Activated CD4-positive, alpha-beta T cell treated with anti-CD3 and anti-CD28 coated beads, Interleukin-2, amount 10 ng/mL, durations not matched to agents 24 days and 14 days (primary cell): ENCODE measurements at regions not wholly inside any gene's neighbourhood (a gene's known extent, or its start where the extent isn't known, plus 50 kb on each side); places are given as distances from the start of the nearest gene placed in this dataset.
"Not testable (repeated sequence)": the region's sequence is repeated elsewhere in the genome, so short reads cannot be mapped to it uniquely, and the experiment has no call there.

ENCODE experiments used
- DNase-seq: peaks from one replicate; pipeline ENCODE4 v3.0.0; 2022
- H3K27ac Mint-ChIP-seq: one replicate; pipeline ENCODE4 v1.8.0; 2022; ENCODE audit warnings: mild to moderate bottlenecking, mixed read lengths
- H3K27me3 Mint-ChIP-seq: one replicate; pipeline ENCODE4 v1.8.0; 2022; ENCODE audit warnings: mixed read lengths
- H3K36me3 Mint-ChIP-seq: one replicate; pipeline ENCODE4 v1.8.0; 2022; ENCODE audit warnings: low read depth, mild to moderate bottlenecking, mixed read lengths
- H3K4me1 Mint-ChIP-seq: one replicate; pipeline ENCODE4 v1.8.0; 2021; ENCODE audit warnings: mixed read lengths
- H3K4me3 Mint-ChIP-seq: one replicate; pipeline ENCODE4 v1.8.0; 2022; ENCODE audit warnings: mild to moderate bottlenecking, moderate library complexity, mixed read lengths
- H3K9me3 Mint-ChIP-seq: one replicate; pipeline ENCODE4 v1.8.0; 2021; ENCODE audit warnings: mixed read lengths
- intact Hi-C: fragments of 100-400 bp; cut with micrococcal nuclease; formaldehyde crosslinking; loops from one replicate; pipeline ENCODE4 v1.15.1; 2023

DNA sequence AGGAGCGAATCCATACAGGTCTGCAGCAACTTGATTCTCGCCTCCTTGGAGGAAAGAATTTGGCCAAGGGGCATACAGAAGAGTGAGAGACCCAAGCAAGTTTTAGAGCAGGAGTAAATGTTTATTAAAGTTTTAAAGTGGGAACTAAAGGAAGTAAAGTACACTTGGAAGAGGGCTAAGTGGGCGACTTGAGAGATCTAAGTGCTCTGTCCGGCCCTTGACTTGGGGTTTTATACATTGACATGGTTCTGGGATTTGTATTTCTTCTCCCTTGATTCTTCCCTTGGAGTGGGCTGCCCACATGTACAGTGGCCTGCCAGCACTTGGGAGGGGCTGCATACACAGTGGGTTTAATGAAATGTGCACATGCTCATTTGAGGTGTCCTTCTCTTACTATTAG is 421.2 kb downstream of the TMEM121 start:
- DNase-seq = no peak
- peaks cover 7% of the 10 kb centered on the region for H3K27me3 Mint-ChIP-seq
- H3K36me3 Mint-ChIP-seq = no peaks in the 10 kb centered on the region
- H3K4me1 Mint-ChIP-seq = peaks cover 12% of the 10 kb centered on the region
- intact Hi-C loops = loop anchor here (2.0 to 10.0 kb wide), 3 partner anchors 51 to 273 kb away; no protein-coding TSS in a partner anchor
- H3K9me3 Mint-ChIP-seq = no peaks in the 10 kb centered on the region
- no peak overlapping the region for H3K4me3 Mint-ChIP-seq
- H3K27ac Mint-ChIP-seq = no peak overlapping the region

DNA sequence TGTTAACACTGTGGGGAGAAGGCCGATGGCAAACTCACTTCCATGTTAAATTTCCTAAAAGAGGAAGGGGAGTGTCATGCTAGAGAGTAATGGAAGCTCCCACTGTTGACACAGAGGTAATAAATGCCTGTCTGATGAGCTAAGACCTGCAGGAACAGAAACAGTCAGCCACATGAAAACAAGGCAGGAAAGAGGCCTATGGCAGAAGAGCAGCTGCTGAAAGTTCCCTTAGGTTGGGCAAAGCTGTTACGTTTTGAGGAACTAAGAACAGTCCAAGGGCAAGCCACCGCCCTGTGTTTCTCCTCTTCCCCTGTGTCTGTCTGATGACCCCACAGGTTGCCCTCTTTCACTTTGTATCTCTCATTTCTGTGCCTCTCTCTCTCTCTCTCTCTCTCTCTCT is 422.6 kb downstream of the TMEM121 start:
- peaks cover 12% of the 10 kb centered on the region for H3K4me1 Mint-ChIP-seq
- H3K4me3 Mint-ChIP-seq, H3K9me3 Mint-ChIP-seq, DNase-seq, H3K36me3 Mint-ChIP-seq, H3K27ac Mint-ChIP-seq: not testable (repeated sequence)
- H3K27me3 Mint-ChIP-seq = peaks cover 11% of the 10 kb centered on the region
- intact Hi-C loops = loop anchor here (5.0 to 10.0 kb wide), 2 partner anchors 98 to 274 kb away; no protein-coding TSS in a partner anchor

DNA sequence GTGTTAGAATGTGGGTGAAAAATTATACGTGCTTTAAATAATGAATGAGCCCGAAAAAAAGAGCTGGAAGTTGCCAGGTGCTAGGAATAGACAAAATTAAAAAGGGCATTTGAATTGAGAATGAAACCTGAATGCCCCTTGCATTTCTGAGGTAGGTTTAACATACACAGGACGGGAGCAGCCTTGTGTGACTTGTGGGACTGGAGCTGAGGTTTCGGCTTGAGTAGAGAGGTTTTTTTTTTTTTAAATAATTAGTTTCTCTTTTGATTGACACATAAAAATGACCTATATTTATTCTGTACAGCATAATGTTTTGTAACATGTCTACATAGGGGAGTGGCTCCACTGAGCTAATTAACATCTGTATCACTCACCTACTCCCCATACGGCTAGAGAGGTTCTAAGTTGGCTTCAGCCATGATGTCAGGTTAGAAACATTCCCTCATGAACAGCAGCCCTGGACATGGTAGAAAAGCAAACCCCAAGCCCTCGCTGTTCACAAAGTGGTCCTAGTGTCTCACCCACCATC is 424.0 kb downstream of the TMEM121 start:
- H3K4me3 Mint-ChIP-seq, H3K36me3 Mint-ChIP-seq, intact Hi-C loops, H3K4me1 Mint-ChIP-seq, H3K9me3 Mint-ChIP-seq, H3K27ac Mint-ChIP-seq, DNase-seq: not testable (repeated sequence)
- peaks cover 20% of the 10 kb centered on the region for H3K27me3 Mint-ChIP-seq

DNA sequence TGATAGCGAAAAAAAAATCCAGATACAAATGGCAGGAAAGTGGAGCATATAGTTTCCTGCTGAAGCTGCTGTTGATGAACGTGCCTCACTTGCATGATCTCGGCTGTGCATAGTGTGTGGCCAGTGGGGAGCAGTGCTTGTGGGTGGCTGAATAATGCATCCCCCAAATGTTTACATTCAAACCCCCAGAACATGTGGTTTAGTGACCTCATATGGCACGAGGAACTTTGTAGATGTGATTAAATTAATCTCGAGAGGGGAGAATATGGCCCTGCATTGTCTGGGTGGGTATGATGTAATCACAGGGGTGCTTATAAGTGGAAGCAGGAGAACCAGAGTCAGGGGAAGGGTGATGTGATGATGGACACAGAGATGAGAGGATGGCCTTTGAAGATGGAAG is 425.0 kb downstream of the TMEM121 start:
- H3K9me3 Mint-ChIP-seq = no peaks in the 10 kb centered on the region
- peaks cover 3% of the 10 kb centered on the region for H3K4me1 Mint-ChIP-seq
- H3K27ac Mint-ChIP-seq = no peak overlapping the region
- H3K27me3 Mint-ChIP-seq = peaks cover 23% of the 10 kb centered on the region
- H3K4me3 Mint-ChIP-seq = no peak overlapping the region
- DNase-seq = no peak
- H3K36me3 Mint-ChIP-seq = no peaks in the 10 kb centered on the region
- intact Hi-C loops = no loop called here

DNA sequence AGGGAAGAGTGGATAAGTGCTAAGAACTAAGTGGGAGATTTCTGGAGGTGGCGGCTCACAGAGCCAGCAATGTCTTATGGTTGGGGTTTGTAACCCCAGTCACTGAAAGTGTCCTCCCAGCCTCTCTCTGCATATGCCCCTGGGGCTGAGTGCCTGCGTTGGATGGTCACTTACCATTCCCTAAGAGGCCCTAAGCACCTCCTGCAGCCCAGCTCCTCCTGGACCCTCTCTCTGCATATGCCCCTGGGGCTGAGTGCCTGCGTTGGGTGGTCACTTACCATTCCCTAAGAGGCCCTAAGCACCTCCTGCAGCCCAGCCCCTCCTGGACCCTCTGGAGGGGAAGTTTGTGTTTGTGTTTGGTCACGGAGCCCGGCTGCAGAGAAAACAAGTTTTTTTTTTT is 425.8 kb downstream of the TMEM121 start:
- peaks cover 3% of the 10 kb centered on the region for H3K4me1 Mint-ChIP-seq
- H3K4me3 Mint-ChIP-seq = no peak overlapping the region
- H3K36me3 Mint-ChIP-seq = no peaks in the 10 kb centered on the region
- H3K27me3 Mint-ChIP-seq = peaks cover 23% of the 10 kb centered on the region
- intact Hi-C loops = no loop called here
- DNase-seq = no peak
- H3K27ac Mint-ChIP-seq = no peak overlapping the region
- H3K9me3 Mint-ChIP-seq = no peaks in the 10 kb centered on the region

DNA sequence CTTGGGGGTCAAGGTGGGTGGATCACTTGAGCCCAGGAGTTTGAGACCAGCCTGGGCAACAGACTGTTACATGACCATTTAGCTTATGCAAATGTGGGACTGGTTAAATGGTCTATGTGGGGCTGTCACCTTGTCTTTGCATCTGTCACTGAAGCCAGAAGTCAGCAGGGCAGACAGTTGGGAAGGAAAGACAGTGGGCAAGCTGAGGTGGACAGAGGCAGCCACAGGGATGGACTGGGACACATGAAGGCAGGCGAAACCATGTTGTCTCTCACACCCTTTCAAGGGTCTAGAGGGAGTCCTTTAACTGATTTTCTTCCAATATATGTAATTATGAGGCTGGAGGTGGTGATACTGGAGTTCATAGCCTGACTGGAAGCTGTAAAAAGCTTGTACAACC is 426.4 kb downstream of the TMEM121 start:
- peaks cover 26% of the 10 kb centered on the region for H3K27me3 Mint-ChIP-seq
- H3K4me1 Mint-ChIP-seq = peaks cover 3% of the 10 kb centered on the region
- no peaks in the 10 kb centered on the region for H3K36me3 Mint-ChIP-seq
- no peak overlapping the region for H3K4me3 Mint-ChIP-seq
- intact Hi-C loops = no loop called here
- DNase-seq = no peak
- H3K27ac Mint-ChIP-seq = no peak overlapping the region
- H3K9me3 Mint-ChIP-seq = peaks cover 3% of the 10 kb centered on the region

DNA sequence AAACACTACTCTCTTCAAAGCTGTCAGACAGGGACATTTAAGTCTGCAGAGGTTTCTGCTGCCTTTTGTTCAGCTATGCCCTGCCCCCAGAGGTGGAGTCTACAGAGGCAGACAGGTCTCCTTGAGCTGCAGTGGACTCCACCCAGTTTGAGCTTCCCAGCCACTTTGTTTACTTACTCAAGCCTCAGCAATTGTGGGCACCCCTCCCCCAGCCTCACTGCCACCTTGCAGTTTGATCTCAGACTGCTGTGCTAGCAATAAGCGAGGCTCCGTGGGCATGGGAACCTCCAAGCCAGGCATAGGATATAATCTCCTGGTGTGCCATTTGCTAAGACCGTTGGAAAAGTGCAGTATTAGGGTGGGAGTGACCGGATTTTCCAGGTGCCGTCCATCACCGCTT is 435.2 kb downstream of the TMEM121 start:
- H3K4me3 Mint-ChIP-seq, intact Hi-C loops, H3K4me1 Mint-ChIP-seq, H3K36me3 Mint-ChIP-seq, H3K27ac Mint-ChIP-seq: not testable (repeated sequence)
- peak; percentile 72 for DNase-seq
- Mint-ChIP-seq H3K27me3 (peaks cover 27% of the 10 kb centered on the region), H3K9me3 (peaks cover 15% of the 10 kb centered on the region)

DNA sequence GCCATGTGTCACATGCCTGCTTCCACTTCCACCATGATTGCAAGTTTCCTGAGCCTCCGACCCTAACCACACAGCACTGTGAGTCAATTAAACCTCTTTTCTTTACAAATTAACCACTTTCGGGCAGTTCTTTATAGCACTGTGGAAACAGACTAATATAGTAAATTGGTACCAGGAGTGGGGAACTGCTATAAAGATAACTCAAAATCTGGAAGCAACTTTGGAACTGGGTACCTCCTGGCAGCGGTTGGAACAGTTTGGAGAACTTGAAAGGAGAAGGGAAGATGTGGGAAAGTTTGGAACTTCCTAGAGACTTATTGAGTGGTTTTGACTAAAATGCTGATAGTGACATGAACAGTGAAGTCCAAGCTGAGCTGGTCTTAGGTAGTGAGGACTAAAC is 436.1 kb downstream of the TMEM121 start:
- H3K36me3 Mint-ChIP-seq = no peaks in the 10 kb centered on the region
- peaks cover 24% of the 10 kb centered on the region for H3K27me3 Mint-ChIP-seq
- peaks cover 12% of the 10 kb centered on the region for H3K9me3 Mint-ChIP-seq
- DNase-seq = no peak
- H3K4me3 Mint-ChIP-seq = no peak overlapping the region
- intact Hi-C loops = no loop called here
- H3K4me1 Mint-ChIP-seq = no peaks in the 10 kb centered on the region
- no peak overlapping the region for H3K27ac Mint-ChIP-seq

DNA sequence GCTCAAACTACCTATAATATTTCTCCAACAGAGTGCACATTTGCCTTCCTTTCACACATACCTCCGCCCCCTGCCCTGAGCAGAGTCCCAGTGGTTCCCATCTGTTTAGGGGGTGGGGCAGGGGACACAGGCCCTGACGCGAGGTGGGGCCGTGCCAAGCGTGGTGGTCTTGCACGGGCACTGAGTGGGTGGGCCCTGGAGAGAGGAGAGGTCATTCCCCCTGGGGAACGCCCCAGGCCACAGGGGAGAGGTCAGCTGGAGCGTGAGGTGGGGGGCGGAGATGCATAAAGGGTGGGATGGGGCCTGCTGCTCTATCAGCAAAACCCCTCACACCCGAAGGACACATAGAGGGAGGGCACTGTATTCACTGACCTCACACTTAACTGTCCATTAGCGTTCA is 441.9 kb downstream of the TMEM121 start:
- Mint-ChIP-seq H3K4me1 (peaks cover 2% of the 10 kb centered on the region), H3K27ac (no peak overlapping the region), H3K4me3 (no peak overlapping the region), H3K9me3 (no peaks in the 10 kb centered on the region), H3K36me3 (no peaks in the 10 kb centered on the region), H3K27me3 (peaks cover 6% of the 10 kb centered on the region)
- intact Hi-C loops = no loop called here
- DNase-seq = no peak

DNA sequence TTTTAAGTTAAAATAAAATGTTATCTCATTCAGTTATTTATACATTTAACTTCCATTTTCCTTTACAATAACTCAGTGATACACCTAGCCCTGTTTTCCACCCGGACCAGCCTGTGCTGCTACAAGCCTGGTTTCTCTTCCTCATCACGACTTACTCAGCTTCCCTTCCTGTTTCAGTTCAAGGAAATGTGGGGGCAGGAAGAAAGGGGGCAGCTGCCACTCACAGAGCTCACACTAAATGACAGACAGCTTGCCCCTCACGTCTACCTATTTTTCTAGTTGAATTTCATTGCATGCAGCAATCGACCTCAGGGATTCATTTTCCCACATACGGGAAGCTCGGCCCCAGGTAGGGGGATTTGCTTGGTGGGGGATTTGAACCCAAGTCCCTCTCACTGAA is 442.6 kb downstream of the TMEM121 start:
- intact Hi-C loops, DNase-seq, H3K27ac Mint-ChIP-seq, H3K4me3 Mint-ChIP-seq, H3K9me3 Mint-ChIP-seq, H3K36me3 Mint-ChIP-seq, H3K4me1 Mint-ChIP-seq, H3K27me3 Mint-ChIP-seq: not testable (repeated sequence)

DNA sequence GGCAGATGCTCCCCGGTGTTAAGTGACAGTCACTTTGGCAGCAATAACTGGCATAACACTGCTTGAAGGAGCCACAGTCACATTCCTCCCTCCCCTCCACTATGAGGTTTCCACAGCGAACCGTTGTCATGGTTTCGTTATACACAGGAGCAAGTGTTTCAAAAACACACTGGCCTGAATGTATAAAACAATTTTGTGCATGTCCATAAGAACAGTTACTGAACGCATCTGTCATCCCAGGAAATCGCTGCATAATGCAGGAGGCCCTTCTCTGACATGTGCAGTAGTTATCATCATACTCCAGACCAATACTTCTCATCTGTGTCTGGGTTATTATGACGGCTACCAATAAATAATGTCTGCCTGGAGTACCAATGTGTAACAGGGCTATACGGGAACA is 444.4 kb downstream of the TMEM121 start:
- intact Hi-C loops, H3K27ac Mint-ChIP-seq, DNase-seq, H3K27me3 Mint-ChIP-seq, H3K36me3 Mint-ChIP-seq, H3K4me3 Mint-ChIP-seq, H3K4me1 Mint-ChIP-seq, H3K9me3 Mint-ChIP-seq: not testable (repeated sequence)

DNA sequence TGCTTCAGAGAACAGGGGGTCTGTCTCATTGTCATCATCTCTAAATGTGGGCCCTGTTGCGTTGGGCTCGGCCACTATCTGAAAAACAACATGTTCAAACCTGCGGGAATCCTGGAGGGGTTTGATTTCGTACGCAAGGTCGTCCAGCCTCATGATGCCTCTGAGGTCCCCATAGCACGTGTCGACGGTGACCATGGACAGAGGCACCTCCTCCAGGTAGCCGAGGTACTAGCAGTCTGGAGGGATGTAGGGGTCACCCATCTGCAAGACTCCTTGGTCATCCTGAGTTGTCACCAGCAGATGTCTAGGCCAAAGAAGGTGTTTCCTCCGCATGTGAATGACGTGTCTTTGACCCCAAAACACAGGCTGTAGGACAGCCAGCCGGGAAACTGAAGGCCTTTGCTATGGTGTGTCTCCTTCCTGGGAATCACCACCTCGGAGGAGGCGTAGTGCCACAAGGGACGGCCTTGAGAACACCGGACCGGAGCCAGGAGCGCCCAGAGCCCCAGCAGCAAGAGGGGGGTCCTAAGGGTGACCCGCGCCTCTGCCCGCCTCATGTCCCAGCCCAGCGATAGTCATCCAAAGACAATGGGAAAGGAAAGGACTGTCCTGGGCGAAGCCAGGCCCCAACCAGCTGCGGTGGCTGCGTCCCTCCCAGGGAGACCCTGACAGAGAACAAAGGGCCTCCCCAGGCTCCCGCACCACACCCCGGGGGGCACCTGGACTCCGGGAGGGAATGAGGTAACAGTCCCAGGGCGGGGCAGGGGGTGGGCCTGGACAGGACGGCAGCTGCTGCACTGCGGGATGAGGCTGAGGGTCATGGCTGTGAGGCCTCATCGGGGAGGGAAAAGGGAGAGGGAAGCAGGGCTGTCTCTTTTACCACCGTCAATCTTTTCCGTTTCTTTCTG is 445.5 kb downstream of the TMEM121 start:
- Mint-ChIP-seq H3K36me3 (no peaks in the 10 kb centered on the region), H3K4me1 (peaks cover 5% of the 10 kb centered on the region), H3K27ac (no peak overlapping the region), H3K4me3 (no peak overlapping the region), H3K27me3 (peaks cover 10% of the 10 kb centered on the region), H3K9me3 (no peaks in the 10 kb centered on the region)
- intact Hi-C loops = no loop called here
- no peak for DNase-seq

DNA sequence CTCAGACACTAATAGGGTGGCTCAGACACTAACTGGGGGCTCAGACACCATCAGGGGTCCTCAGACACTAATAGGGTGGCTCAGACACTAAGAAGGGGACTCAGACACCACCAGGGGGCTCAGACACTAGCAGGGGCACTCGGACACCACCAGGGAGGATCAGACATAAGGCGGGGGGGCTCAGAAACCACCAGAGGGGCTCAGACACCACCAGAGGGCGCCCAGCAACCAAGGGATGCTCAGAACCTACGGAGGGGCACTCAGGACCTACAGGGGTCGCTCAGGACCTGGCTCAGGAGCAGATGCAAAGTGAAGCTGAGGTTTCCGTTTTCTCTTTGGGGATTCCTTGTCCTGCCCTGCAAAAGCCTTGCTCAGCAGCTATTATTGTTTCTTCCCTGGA is 448.5 kb downstream of the TMEM121 start:
- Mint-ChIP-seq H3K27me3 (peaks cover 10% of the 10 kb centered on the region), H3K27ac (no peak overlapping the region), H3K4me1 (peaks cover 3% of the 10 kb centered on the region), H3K9me3 (no peaks in the 10 kb centered on the region), H3K4me3 (no peak overlapping the region), H3K36me3 (no peaks in the 10 kb centered on the region)
- peak; percentile 85 for DNase-seq
- intact Hi-C loops = loop anchor here (2.0 kb wide), 1 partner anchor 24 kb away; no protein-coding TSS in a partner anchor

DNA sequence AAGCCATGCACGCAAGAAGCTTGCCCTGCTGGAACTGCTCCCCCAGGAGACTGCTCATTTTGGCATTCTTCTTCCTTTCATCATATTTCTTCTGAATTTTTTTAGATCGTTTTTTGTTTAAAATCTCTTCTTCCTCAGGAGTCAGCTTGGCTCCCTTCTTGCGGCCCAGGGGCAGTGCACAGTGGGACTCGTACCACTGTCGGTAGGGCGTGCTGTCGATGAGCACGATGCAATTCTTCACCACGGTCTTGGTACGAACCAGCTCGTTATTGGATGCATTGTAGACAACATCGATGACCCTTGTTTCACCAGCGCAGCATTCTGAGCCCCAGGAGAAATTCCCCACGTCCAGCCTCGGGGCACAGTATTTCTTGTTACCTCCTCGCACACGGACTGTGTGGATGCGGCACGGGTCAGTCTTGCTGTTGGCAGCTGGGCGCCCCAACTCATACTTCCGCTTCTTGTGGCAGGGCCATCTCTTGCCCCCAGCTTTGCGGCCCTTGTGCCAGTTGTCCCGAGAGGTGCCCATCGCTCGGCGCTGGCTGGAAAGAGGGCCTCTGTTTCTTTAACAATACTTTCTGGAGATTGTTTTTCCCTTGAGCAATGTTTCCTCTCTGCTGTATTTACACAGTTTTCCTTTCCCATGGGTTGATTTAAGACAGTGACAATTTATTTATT is 452.4 kb downstream of the TMEM121 start:
- peak; percentile 46 for DNase-seq
- Mint-ChIP-seq H3K36me3 (no peaks in the 10 kb centered on the region), H3K9me3 (no peaks in the 10 kb centered on the region), H3K27me3 (peaks cover 5% of the 10 kb centered on the region), H3K4me1 (peaks cover 23% of the 10 kb centered on the region), H3K4me3 (no peak overlapping the region), H3K27ac (no peak overlapping the region)
- intact Hi-C loops = no loop called here
